ENCODE measurements at regions not wholly inside any gene's neighbourhood (a gene's known extent, or its start where the extent isn't known, plus 50 kb on each side); places are given as distances from the start of the nearest gene placed in this dataset.

- no peak for DNase-seq (ENCODE audit: extremely low read depth, low read depth)
- no peak for TF ChIP-seq CTCF (IDR thresholded peaks at IDR 0.05; ENCODE audit: low read depth, low read length)
Observed at GRCh38 chr14:55948399-55948798, 169.8 kb upstream of the PELI2 start.

- no peak for TF ChIP-seq CTCF (IDR thresholded peaks at IDR 0.05; ENCODE audit: low read depth, low read length)
- no peak for DNase-seq (ENCODE audit: extremely low read depth, low read depth)
Observed at GRCh38 chr14:55949708-55950107, 168.5 kb upstream of the PELI2 start.

DNA sequence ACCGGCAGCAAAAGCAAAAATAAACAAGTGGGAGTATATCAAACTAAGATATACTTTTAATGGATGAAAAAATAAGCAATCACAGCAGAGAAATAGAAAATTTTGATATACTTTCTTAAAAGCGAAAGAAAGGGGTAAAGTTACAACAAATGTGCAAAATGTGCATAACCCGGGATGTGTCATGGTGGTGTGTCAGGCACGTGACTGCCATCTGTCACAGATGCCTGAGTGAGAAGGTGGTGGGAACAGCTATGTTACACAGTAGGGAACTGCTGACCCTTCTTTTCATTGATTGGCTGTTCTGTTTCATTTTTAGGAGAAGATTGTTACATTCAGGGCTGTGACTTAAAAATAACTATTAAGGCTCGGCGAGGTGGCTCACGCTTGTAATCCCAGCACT lies 168.1 kb upstream of the PELI2 start:
- no peak for DNase-seq (ENCODE audit: extremely low read depth, low read depth)
- no peak for TF ChIP-seq CTCF (IDR thresholded peaks at IDR 0.05; ENCODE audit: low read depth, low read length)

GRCh38 chr14:55951341-55952206 lies 166.6 kb upstream of the PELI2 start:
- TF ChIP-seq CTCF (IDR thresholded peaks at IDR 0.05; ENCODE audit: low read depth, low read length): no peak

DNA sequence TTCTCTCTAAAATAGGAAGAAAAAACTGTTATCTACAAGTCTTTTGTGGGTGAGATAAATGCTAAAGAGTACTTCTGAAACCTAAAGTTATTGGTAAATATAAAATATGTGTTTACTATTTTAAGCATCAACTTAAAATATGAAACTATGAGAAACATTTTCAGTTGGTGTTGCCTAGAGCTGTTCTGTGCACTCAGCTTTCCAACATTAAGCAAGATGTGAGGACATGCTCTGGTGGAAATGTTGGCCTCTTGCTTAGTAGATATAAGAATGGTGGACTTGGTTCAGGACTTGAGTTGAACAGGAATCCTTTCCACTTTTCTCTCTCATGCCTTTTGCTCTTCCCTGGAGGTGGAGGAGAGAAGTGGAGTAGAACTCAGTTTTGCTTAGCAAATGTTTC lies 164.1 kb upstream of the PELI2 start:
- no peak for TF ChIP-seq CTCF (IDR thresholded peaks at IDR 0.05; ENCODE audit: low read depth, low read length)
- no peak for DNase-seq (ENCODE audit: extremely low read depth, low read depth)

More at GRCh38 chr14:55951341-55952206, 166.6 kb upstream of the PELI2 start:
- no peak for DNase-seq (ENCODE audit: extremely low read depth, low read depth)

DNA sequence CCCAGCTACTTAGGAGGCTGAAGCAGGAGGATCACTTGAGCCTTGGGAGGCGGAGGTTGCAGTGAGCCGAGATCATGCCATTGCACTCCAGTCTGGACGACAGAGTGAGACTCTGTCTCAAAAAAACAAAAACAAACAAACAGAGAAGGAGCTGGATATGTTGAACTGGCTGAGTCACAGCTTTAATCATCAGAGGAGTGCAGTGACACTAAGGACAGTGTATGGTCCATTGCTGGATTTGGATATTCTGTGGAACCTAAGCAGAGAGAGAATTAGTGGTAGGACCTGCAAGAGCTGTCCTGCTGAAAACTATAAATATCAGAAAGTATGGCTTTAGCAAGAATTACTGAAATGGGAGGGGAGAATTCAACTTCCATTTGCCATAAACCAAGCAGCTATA lies 163.0 kb upstream of the PELI2 start:
- no peak for TF ChIP-seq CTCF (IDR thresholded peaks at IDR 0.05; ENCODE audit: low read depth, low read length)

GRCh38 chr14:55957950-55958349 lies 160.3 kb upstream of the PELI2 start:
- TF ChIP-seq CTCF (IDR thresholded peaks at IDR 0.05; ENCODE audit: low read depth, low read length): no peak
- DNase-seq (ENCODE audit: extremely low read depth, low read depth): no peak

More for the DNA sequence above, 163.0 kb upstream of the PELI2 start:
- no peak for DNase-seq (ENCODE audit: extremely low read depth, low read depth)
